Stimulated activated CD4-positive, alpha-beta T cell treated with anti-CD3 and anti-CD28 coated beads, TNF-alpha, amount 100 ng/mL, for 4 hours (primary cell): ENCODE measurements at regions not wholly inside any gene's neighbourhood (a gene's known extent, or its start where the extent isn't known, plus 50 kb on each side); places are given as distances from the start of the nearest gene placed in this dataset.

Experiments used
- DNase-seq, 3 experiments: peaks; one replicate each; pipeline ENCODE4 v3.0.0-alpha.2; 2020; ENCODE audit warnings: low read depth in 3 of 3

- no peak for DNase-seq
Measured at GRCh38 chr4:74613266-74613665, 168.3 kb downstream of the AREG start.

GRCh38 chr4:74615411-74615810, 170.5 kb downstream of the AREG start:
- DNase-seq: no peak

DNA sequence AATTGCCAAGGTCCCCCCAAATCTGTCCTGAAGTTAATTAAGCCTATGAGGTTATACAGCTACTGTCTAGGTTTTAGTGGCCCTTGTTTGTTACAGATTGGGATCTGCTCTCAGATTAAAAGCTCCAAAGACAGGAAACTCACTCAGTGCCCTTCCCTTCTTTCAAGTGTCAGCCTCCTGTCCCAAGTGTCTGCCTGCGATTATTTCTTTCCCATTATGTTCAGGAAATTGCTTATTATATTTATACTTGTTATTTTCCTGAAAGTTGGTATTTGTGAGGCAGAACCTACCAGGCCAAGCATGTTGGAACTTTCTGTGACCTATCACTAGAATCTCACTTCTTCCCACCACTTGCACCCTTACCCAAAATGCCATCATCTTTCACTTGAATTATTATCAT, 173.2 kb downstream of the AREG start:
- DNase-seq: no peak

DNA sequence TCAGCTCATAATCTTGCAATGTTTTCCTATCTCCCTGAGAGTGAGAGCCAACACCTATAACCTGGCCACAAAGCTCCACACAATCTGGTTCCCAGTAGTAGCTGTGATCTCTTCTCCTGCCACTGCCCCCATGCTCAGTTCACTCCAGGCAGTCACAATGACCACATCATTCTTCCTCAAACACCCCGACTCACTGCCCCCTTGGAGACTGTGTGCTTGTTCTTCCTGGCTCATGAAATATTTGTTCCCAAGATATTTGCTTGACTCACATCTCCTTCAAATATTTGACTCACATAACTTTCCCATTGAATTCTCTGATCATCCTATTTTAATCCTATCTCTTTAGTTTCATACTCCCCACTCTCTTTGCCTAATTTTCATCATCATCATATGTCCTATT, 173.7 kb downstream of the AREG start:
- no peak for DNase-seq

- DNase-seq: no peak
Measured at GRCh38 chr4:74619931-74620702, 174.2 kb downstream of the BTC start.

- no peak for DNase-seq
Measured at GRCh38 chr4:74621616-74622015, 172.7 kb downstream of the BTC start.

GRCh38 chr4:74623041-74623440, 171.3 kb downstream of the BTC start:
- no peak for DNase-seq

DNA sequence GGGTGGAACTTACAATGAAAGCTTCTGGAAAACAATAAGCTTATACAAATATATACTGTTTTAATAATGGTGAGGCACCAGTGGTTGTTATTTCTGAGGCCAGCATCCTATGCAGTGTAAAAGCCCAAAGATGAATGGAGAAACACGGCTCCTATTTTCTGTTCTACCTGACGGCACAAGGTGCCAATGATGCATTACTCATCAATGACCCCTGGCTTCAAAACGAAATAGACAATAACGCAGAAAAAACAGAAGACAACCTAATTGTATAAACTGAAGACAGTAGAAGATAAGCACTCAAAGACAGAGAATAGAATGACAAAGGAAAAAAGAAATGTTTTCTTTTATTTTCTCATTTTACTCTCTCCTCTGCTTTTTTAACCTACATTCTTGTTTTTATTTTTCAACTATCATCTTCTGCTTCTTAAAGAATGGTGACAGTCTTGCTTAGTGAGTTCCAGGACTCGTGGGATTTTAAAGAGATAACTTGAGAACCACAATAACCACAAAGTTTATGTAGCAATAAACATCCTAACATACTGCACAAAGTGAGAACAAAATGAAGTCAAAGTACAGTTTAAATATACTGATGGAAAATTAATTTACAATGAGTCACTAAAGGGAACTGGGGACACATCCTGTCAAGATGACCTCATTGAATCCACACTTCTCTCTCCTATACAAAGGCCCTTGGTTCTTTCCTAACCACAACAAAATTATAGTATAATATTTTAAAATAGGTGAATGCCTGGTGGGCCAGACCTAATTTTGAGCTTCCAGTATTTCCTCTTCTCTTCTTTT, 169.8 kb downstream of the BTC start:
- no peak for DNase-seq

DNA sequence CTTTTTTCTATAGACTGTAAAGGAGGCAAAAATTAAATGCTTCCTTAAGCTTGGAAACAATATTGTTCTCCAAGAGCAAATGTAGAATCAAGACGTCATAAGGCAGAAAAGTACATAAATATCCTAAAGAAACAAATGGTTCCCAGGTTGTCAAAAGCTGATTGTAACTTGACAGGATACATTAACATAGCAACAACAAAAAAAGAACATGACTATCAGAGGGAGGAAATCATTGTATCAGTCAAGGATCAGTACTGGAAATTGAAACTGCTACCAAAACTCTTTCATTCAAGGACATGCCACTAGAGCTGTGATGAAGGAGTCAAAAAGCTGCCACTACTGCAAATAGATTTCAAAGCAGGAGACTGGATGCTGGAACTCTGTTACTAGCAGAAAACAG, 168.3 kb downstream of the BTC start:
- DNase-seq: no peak

DNA sequence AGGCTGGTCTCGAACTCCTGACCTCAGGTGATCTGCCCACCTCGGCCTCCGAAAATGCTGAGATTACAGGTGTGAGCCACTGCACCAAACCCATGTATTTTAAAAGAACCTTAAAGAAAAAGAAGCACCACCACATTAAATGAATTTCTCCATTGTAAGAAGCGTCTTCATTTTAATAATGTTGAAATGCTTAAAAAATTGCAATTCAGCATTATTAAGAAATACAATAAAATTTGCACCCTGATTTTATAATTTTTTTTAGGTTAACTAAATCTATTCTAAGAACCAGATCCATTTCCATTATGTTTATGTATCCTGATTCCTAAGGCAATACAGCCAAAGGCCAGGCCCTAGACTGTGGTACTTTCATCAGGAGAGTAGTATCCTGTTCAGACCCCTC, 167.2 kb downstream of the BTC start:
- DNase-seq: no peak

DNA sequence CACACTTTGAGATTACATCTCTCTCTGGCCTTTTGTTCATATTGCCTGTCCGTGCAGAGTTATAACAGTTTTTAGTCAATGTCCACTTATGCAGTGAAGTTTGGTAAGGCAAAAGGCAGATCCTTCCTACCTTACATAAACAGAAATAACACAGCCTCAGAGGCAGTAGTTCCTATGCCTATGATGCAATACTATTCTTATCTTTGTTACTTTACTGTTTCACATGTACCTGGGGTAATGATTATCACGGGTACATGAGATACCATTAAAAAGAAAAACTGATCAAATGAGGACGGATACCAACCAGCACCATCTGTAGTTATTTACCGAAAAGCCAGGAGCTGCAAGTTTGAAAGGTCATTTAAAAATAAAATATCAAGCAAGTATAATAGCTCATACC, 166.8 kb downstream of the BTC start:
- DNase-seq: no peak

DNA sequence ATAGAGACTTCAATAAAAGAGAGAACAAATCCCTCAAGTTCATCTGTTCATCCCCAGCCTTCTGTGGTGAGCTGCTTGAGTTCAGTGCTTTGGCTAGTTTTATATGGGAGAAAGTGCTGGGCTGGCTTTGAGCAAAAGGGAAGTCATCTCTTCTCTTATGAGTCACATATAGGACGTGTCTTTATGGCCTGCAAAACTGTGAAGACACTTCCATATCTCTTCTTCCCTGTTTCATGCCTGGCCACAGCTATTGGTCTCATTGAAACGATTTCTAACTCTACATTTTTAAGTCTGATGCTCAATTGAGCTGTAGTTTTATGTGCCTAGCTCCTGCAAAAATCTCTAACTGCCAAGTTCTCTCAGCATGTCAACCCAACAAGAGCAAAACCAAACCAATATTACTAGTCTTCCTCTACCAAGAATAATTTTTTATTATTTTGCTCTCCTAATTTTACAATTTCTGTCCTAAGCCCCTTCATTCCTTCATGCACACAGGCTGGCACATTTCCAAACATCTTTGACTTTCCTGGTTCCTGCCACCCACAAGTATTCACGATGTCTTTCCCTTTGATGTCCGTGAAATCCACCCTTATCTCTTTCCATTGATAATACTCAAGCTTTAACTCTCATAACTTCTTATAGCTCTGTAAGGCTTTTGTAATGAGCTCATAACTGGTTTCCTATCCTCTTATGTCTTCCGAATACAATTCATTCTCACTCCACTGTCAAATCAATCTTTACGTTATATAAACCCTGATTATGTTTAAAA, 165.3 kb downstream of the BTC start:
- DNase-seq: no peak

- DNase-seq: no peak
Measured at GRCh38 chr4:74630551-74630950, 163.8 kb downstream of the BTC start.

GRCh38 chr4:74631338-74631737, 163.0 kb downstream of the BTC start:
- DNase-seq: no peak

DNA sequence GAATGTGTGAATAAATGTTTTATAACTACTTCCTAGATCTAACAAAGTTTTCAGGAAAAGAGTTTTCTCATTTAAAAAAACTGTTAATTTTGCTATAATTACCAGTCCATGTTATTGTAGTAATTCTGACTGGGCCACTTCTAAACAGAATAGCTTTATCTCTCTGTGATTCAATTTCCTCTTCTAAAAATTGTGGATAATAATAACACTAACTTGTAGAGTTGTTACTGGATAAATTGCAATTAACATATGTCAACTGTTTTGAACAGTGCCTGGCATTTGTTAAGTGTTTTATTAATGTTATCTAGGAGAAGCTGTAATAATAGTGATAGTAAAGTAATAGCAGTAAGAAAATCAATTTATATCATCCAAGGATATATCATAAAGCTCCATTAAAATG, 162.3 kb downstream of the BTC start:
- DNase-seq: no peak

DNA sequence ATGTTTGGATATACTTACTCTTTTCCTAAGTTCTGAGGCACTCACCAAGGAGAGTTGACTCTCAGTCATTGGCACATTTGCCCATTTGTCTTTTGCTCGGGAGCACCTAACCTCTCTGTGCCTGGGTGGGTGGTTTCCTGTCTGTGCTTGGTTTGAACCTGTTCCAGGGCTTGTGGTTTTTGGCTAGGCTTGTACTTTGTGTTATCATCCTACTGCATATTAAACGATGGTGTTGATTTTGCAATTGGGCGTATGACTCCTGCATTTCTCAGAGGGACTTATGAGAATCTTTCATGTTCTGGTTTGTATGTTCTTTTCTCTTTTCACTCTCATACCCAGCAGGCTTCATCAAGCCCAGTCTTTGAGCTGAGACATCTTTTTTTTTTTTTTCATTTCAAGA, 161.7 kb downstream of the BTC start:
- DNase-seq: peak in 1 of 3 experiments; percentile 6

DNA sequence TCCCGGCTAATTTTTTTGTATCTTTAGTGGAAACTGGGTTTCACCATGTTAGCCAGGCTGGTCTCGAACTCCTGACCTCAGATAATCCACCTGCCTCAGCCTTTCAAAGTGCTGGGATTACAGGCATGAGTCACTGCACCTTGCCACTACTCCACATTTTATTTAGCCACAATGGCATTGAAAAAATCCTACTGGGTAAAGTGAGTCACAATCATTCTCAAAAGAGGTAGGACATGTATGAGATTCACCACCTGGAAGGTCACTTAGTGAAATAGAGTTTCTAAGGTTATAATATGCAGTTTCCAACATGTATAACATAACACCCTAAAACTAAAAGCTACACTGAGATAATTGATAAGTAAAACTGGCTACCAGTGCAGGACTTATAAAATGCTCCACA, 159.2 kb downstream of the BTC start:
- DNase-seq: no peak

DNA sequence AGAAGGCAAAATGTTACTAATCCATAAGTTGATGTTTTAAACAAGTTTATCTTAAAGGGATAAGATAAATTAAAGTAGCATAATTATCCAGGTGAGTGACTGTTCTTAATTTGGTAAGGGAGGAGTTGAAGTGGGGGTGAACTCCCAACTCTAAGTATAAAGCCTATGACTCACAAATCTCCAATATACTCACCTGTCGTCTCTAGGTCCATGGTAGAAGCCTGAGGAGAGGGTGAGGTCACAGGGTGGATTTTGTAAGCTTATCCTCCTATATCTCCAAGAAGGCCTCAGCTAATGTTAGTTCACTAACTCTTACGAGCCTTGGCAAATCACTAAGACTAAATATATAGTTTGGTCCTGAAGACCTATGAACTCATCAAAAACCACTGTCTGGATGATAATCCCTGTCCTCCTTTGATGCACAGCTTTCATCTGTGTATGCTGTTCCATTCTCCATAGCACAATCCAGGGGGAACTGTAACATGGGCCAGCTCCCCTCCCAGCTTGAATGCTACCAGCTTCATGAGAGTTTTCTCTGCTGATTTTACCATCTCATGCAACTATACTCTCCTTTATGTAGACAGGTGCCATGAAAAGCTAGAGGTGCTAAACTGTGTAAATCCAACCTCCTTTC, 158.7 kb downstream of the BTC start:
- DNase-seq: no peak

DNA sequence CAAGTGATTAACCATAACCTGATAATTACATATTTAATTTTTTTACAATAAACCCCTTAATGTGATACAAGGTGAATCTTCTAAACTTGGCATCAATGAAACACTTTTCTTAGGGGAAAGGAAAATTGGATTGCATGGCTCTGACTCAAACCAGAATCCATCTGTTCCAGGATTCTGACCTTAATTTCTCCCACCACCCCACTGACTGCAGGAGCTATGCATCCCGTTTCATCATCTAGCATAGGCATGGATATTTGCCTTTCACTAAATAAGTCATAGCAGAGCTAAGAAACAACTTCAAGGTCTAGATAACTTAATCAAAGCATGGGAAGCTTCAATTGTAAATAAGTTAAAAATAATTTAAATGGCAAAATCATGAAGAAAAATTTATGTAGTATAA, 156.3 kb downstream of the BTC start:
- DNase-seq: no peak

GRCh38 chr4:74638689-74639088, 155.6 kb downstream of the BTC start:
- DNase-seq: no peak

DNA sequence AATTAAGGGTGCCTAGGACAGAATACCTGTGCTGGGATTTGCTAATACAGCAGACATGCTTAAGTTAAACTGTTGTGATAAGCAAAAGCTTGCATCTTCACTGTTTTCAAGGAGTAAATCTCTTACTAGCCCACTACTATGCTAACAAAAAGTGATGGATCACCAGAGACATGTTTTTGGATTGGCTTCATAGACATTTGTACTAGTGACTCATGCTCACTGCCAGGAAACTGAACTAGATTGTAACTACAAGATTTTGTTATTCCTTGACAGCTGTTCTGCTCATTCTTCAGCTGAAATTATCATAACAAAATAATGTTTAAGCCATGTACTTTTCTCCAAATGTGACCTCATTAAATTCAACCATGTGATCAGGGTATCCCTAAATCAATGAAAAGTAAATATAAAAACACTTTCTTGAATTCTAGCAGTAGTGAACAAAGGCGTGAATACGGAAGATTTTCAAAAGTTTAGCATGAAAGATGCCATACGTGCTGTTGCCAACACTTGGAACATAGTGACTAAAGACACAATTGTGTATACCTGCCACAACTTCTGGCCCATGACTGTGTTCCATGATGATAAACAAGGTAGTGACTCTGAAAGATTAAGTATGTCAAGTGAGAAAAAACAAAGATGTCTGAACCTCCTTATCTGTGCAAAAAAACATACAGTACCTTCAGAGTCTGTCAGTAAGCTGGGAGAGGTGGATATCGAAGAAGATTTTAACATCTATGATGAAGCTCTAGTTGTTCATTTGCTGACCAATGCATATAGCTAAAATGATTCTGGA, 154.0 kb downstream of the BTC start:
- DNase-seq: no peak
